HG03378 (cell line): ENCODE measurements at regions not wholly inside any gene's neighbourhood (a gene's known extent, or its start where the extent isn't known, plus 50 kb on each side); places are given as distances from the start of the nearest gene placed in this dataset.
"Not testable (repeated sequence)": the region's sequence is repeated elsewhere in the genome, so short reads cannot be mapped to it uniquely, and the experiment has no call there.

Experiments
- ATAC-seq: cut with Tn5 transposase; IDR thresholded peaks from one replicate; pipeline ENCODE4 v1.9.1; 2021; ENCODE audit warnings: mild to moderate bottlenecking, moderate library complexity; ENCODE audit not compliant: unreplicated experiment

- ATAC-seq = no peak
Measured at GRCh38 chr2:15750822-15751329, 159.2 kb downstream of the DDX1 start.

DNA sequence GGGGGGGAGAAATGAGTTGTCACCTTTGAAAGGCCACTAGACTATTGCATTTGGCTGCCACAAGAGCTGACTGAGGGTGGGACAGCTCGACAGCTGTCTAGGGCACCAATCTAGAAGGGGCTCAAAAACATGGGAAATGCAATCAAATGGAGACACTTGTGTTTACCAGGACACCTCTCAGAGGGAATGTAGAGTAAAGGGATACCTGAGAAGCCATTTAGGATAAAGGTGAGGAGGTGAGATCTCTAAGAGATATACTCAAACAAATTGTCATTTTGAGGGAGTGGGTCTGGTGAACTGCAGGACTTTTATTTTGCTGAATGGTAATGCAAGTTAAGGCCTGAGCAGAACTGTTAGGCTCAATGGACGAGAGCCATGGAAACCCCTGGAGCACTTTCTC is 159.8 kb downstream of the DDX1 start:
- ATAC-seq = no peak

GRCh38 chr2:15752552-15753232 is 161.0 kb downstream of the DDX1 start:
- no peak for ATAC-seq

DNA sequence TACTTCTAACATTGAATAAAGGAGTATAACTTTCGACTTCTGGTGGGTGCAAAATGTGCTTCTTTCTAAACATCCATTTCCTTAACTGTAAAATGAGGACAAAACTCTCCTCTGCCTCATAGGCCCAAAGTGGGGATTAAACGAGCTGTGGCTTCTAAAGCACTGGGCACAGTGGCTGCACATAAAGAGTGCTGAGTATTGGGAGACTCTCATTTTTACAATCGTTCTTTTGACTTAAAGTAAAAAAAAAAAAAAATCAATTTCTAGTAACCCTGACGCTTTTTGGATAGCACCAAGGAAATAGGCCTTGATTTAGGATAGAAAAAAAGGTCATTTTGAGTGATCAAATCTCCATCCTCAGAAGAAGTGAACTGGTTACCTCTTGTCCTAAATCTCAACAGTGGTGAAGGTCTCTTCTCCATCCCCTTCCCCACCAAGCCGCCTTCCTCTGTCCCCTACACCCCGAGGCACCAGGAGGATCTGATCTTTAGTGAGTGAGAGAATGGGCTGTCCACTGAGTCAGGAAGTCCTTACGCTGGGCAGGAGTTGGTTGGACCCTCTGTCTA is 161.6 kb downstream of the DDX1 start:
- ATAC-seq = no peak

GRCh38 chr2:15753811-15754702 is 162.4 kb downstream of the DDX1 start:
- ATAC-seq = no peak

DNA sequence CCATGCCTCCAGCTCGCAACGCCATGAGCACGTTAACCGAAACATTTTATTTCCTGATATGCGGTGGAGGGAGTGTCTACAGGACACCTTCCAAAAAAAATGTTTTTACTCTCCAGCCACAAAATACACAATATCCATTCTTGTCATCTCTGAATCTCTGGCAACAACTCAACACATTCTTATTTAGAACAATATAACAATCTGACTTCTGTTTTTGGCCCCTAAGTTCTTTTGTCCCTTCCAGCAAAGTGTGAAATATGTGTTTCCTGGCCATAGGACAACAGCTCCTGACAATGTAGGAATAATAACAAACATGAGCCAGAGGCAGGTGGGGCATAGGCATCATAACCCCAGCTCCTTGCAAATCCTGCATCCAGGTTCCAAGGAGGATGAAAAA is 163.0 kb downstream of the DDX1 start:
- no peak for ATAC-seq

- no peak for ATAC-seq
Measured at GRCh38 chr2:15755528-15755927, 163.9 kb downstream of the DDX1 start.

GRCh38 chr2:15756011-15756550 is 164.4 kb downstream of the DDX1 start:
- no peak for ATAC-seq

GRCh38 chr2:15756882-15757819 is 165.5 kb downstream of the DDX1 start:
- no peak for ATAC-seq

DNA sequence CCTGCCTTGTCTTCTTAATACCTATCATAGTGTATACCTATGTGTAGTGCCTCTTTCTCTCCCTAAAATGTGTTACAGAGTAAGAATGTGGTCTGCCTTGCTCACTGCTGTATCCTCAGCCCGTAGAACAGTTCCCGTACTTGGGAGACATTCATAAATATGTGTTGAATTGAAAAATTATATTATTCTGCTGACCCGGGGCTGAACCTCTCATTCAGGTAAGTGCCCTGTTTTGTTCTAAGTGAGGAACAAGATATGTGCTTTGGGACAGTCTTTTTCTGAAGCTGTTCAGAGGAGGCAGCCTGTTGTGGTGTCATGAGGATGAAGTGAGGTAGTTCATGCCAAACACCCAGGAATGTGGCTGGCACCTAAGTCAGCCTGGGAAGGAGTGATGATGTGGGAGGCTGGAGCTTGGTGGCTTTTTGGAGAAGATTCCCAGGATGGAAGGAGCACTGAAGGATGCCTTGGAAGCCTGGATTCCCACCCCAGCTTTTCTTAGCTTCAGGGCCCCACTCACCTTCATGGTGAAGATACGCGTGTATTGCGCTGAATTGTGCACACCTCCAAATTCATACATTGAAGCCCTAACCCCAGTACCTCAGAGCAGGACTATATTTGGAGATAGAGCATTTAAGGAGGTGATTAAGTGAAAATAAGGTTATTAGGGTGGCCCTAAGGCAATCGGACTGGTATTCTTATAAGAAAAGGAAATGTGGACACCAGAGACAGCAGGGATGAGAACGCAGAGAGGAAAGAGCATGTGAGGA is 166.3 kb downstream of the DDX1 start:
- no peak for ATAC-seq

DNA sequence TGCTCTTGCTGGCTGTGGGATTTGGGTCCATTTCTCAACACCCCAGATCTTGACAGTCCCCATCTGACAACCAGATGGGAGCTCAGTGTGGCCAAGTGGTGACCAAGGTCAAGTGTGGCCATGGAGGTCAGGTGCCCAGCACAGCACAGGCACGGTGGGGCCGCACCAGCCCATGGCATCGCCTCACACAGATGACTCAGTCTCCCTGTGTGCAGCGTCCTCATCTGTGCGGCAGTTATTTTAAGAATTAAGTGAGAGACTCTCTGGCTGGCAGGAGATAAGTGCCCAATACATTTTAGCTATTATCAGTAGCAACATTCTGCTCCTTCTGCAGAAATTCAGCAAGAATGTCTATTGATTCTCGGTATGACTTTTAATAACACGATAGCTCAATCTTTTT is 167.2 kb downstream of the DDX1 start:
- no peak for ATAC-seq

DNA sequence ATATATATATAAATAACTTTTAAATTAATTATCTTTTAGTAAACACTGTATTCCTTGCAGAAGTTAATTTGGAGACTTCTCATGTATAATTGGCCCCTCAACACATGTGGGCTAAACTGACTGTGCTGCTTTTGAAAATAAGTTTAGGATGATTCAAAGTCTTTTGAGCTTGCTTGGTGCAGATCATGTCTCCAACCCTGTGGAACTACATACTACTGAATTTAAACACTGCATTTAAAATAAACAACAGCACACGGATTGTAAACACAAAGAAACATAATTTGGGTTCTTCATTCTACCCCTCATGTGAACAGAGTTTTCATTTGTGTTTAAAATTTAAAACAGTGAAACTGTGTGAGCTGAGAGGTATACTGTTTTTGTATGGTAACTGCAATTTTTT is 167.7 kb downstream of the DDX1 start:
- no peak for ATAC-seq

- not testable (repeated sequence) for ATAC-seq
Measured at GRCh38 chr2:15759791-15760190, 168.1 kb downstream of the DDX1 start.

DNA sequence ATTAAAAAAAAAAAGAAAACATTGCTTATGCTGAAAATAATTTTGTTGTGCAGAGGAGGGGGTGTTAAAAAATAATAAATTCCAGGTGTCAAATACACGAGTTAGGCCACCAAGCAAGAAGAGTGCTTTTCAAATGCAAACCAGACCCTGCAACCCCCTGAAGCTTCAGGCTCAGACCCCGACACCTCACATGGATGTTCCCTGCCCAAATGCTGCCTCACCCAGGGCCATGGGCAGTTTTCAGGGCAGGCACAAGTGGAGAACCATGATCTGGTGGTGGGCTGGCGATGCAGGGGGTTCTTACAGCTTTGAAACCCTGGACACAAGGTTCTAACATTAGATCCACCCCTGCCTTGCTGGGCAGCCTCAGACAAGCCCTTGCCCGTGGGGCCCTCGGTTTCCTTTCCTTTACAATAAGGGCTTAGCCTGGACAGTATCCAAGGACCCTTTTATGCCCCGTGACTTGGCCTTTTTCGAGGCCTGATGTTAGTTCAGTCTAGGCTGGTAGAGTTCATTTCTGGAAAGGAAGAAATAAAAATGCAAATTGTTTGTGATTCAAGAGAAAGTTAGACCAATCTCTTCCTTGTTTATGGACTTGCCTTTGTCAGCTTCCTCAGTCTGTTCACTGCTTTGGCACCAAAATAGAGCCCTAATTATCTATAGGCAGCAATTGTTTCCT is 168.7 kb downstream of the DDX1 start:
- no peak for ATAC-seq

DNA sequence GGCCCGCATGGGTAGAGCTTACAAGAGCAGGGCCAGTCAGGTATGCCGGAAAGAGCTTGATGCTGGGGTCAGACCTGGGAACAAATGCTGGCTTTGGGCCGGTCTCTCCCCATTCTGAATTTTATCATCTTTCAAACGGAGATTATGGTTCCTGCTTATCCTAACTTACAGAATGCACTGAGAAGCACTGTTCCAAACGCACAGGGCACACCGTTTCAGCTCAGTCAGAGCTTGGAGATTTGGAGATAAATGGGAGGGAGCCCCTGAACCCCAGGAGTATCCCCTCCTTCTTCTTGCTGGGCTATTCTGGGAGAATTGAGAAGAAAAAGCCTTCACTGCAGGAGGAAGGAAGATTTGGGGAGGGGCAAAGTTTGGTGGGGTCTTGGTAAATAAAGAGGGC is 169.4 kb downstream of the DDX1 start:
- no peak for ATAC-seq

DNA sequence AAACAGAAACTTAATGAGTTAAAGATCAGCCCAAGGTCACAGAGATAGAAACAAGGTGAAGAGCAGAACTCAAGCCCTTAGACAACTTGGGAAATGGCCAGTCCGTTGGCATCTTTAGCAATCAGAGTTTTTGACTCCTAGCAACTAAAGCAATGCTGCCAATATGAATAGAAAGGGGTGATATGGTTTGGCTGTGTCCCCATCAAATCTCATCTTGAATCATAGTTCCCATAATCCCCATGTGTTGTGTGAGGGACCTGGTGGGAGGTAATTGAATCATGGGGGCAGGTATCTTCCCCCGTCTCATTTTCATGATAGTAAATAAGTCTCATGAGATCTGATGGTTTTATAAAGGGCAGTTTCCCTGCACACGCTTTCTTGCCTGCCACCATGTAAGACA is 170.2 kb downstream of the DDX1 start:
- ATAC-seq = no peak

- no peak for ATAC-seq
Measured at GRCh38 chr2:15762449-15762848, 170.8 kb downstream of the DDX1 start.

GRCh38 chr2:15763106-15763821 is 171.6 kb downstream of the DDX1 start:
- no peak for ATAC-seq
